ENCODE measurements at regions not wholly inside any gene's neighbourhood (a gene's known extent, or its start where the extent isn't known, plus 50 kb on each side); places are given as distances from the start of the nearest gene placed in this dataset.

DNA sequence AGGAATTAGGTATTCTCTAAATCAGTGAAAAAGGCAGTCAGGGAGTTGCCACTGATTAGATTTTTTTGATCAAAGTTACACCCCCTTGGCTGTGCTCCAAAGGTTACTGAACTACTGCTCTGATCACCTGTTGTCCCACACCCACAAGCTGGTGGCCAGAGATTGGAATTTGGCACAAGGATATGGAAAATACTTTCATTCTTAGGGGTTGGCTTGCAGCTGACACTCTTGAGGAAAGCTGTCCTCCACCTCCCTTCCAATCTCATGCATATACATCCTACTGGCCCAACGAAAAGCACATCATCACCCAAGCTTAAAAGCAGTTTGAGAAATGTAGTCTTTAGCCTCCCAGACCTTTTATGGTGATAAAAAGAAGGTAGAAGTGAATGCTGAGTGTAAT, 329.5 kb upstream of the CHAC2 start:
- TF ChIP-seq, protein P1, sequence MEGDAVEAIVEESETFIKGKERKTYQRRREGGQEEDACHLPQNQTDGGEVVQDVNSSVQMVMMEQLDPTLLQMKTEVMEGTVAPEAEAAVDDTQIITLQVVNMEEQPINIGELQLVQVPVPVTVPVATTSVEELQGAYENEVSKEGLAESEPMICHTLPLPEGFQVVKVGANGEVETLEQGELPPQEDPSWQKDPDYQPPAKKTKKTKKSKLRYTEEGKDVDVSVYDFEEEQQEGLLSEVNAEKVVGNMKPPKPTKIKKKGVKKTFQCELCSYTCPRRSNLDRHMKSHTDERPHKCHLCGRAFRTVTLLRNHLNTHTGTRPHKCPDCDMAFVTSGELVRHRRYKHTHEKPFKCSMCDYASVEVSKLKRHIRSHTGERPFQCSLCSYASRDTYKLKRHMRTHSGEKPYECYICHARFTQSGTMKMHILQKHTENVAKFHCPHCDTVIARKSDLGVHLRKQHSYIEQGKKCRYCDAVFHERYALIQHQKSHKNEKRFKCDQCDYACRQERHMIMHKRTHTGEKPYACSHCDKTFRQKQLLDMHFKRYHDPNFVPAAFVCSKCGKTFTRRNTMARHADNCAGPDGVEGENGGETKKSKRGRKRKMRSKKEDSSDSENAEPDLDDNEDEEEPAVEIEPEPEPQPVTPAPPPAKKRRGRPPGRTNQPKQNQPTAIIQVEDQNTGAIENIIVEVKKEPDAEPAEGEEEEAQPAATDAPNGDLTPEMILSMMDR (IDR thresholded peaks at IDR 0.05 in 4 of 5, conservative IDR thresholded peaks at IDR 0.05 in 1 of 5): no peak
- no peak for TF ChIP-seq POLR2A (IDR thresholded peaks at IDR 0.05)

Data from gastrocnemius medialis (tissue), 4 donors.